HUES64 (cell line): ENCODE measurements at regions not wholly inside any gene's neighbourhood (a gene's known extent, or its start where the extent isn't known, plus 50 kb on each side); places are given as distances from the start of the nearest gene placed in this dataset.

ENCODE experiments used
- H3K27ac ChIP-seq: 2 replicates; pipeline ENCODE4 v1.7.0; 2013; ENCODE audit warnings: low read depth, low read length, inconsistent platforms
- H3K27me3 ChIP-seq: 2 replicates; pipeline ENCODE4 v1.6.1; 2013; ENCODE audit warnings: mild to moderate bottlenecking, low read length; ENCODE audit not compliant: insufficient read depth
- H3K36me3 ChIP-seq: 2 replicates; pipeline ENCODE4 v1.6.1; 2013; ENCODE audit warnings: mild to moderate bottlenecking, low read length; ENCODE audit not compliant: insufficient read depth
- H3K4me1 ChIP-seq: 2 replicates; pipeline ENCODE4 v1.6.1; 2013; ENCODE audit warnings: mild to moderate bottlenecking, low read length, moderate library complexity; ENCODE audit not compliant: insufficient read depth
- H3K4me3 ChIP-seq: 2 replicates; pipeline ENCODE4 v1.5.1; 2013; ENCODE audit warnings: mild to moderate bottlenecking, low read length, moderate library complexity
- H3K9ac ChIP-seq: 2 replicates; pipeline ENCODE4 v1.6.1; 2013; ENCODE audit warnings: mild to moderate bottlenecking, low read depth, low read length
- H3K9me3 ChIP-seq: 2 replicates; pipeline ENCODE4 v1.6.1; 2013; ENCODE audit warnings: low read depth, low read length; ENCODE audit not compliant: insufficient read depth
- WGBS: fragments of 150-250, 120-280 bp; methylation state at CpG from one replicate; pipeline ENCODE4 v1.1.7; 2013; ENCODE audit warnings: missing lambda C conversion rate; 5-methylcytosine and 5-hydroxymethylcytosine counted together

GRCh38 chr13:77979721-77980385 lies 61.2 kb upstream of the EDNRB start:
- Histone ChIP-seq H3K27ac (no peak overlapping the region; the same call in 1 of the 2 replicates), H3K4me1 (peaks cover 19% of the 10 kb centered on the region), H3K27me3 (no peaks in the 10 kb centered on the region), H3K36me3 (no peaks in the 10 kb centered on the region), H3K9me3 (peaks cover 7% of the 10 kb centered on the region; the same call in 1 of the 2 replicates), H3K9ac (no peak overlapping the region), H3K4me3 (no peak overlapping the region)
- 90% methylated on average over 3 of the region's 3 CpGs for WGBS

GRCh38 chr13:77975358-77976042 lies 56.9 kb upstream of the EDNRB start:
- no peak overlapping the region for H3K27ac ChIP-seq
- H3K4me3 ChIP-seq = no peak overlapping the region
- H3K9ac ChIP-seq = no peak overlapping the region
- WGBS = 90% methylated on average over 14 of the region's 14 CpGs
- H3K27me3 ChIP-seq = no peaks in the 10 kb centered on the region
- H3K9me3 ChIP-seq = peaks cover 10% of the 10 kb centered on the region; the same call in 1 of the 2 replicates
- H3K4me1 ChIP-seq = peaks cover 6% of the 10 kb centered on the region; the same call in 1 of the 2 replicates
- H3K36me3 ChIP-seq = no peaks in the 10 kb centered on the region

GRCh38 chr13:77969299-77969698 lies 50.7 kb upstream of the EDNRB start:
- WGBS = 83% methylated on average over 4 of the region's 5 CpGs
- Histone ChIP-seq H3K27ac (no peak overlapping the region), H3K9me3 (peaks cover 15% of the 10 kb centered on the region; the same call in 1 of the 2 replicates), H3K4me1 (no peaks in the 10 kb centered on the region), H3K4me3 (no peak overlapping the region), H3K36me3 (no peaks in the 10 kb centered on the region), H3K9ac (no peak overlapping the region), H3K27me3 (no peaks in the 10 kb centered on the region)
